ENCODE measurements at regions not wholly inside any gene's neighbourhood (a gene's known extent, or its start where the extent isn't known, plus 50 kb on each side); places are given as distances from the start of the nearest gene placed in this dataset.
A peak's percentile ranks its signal among the peaks of the same experiment; 100 is the strongest.

- Histone ChIP-seq H3K36me3 (ENCODE audit: control insufficient read depth in 4 of 4, insufficient read depth in 3 of 4, low read depth in 1 of 4, low read length in 3 of 4) (no peaks in the 10 kb centered on the region), H3K4me3 (ENCODE audit: low read depth in 1 of 3, low read length in 3 of 3) (no peak overlapping the region), H3K27me3 (ENCODE audit: control insufficient read depth in 4 of 4, insufficient read depth in 4 of 4, low read length in 3 of 4) (no peaks in the 10 kb centered on the region), H3K27ac (ENCODE audit: low read depth in 1 of 2, low read length in 2 of 2) (no peak overlapping the region), H3K9ac (ENCODE audit: low read depth in 1 of 2, low read length in 2 of 2) (no peak overlapping the region), H3K9me3 (ENCODE audit: control insufficient read depth in 4 of 4, low read length in 3 of 4) (no peaks in the 10 kb centered on the region), H3K4me1 (ENCODE audit: control insufficient read depth in 4 of 4, insufficient read depth in 4 of 4, low read length in 3 of 4) (peaks cover 0 to 8% (median 0%) of the 10 kb centered on the region in 4 donors)
- no peak for DNase-seq (ENCODE audit: low spot score)
- peak; percentile 23 for TF ChIP-seq CTCF (IDR thresholded peaks at IDR 0.05; ENCODE audit: low read depth, low read length, missing input control)
- TF ChIP-seq RAD21 (IDR thresholded peaks at IDR 0.05): peak; percentile 13 to 38
- no peak for TF ChIP-seq ZBTB33 (IDR thresholded peaks at IDR 0.05)
- 78% methylated on average over 3 of the region's 3 CpGs for WGBS
Observed at GRCh38 chr13:85896516-85897450, 97.6 kb upstream of the SLITRK6 start.

- no peak overlapping the region for H3K27ac ChIP-seq (ENCODE audit: low read depth in 1 of 2, low read length in 2 of 2)
- TF ChIP-seq ATF3 (IDR thresholded peaks at IDR 0.05) (no peak), TAF1 (conservative IDR thresholded peaks at IDR 0.05) (no peak), FOXA2 (IDR thresholded peaks at IDR 0.05) (no peak), RAD21 (IDR thresholded peaks at IDR 0.05) (no peak), FOXA1 (IDR thresholded peaks at IDR 0.05) (no peak), ZBTB33 (IDR thresholded peaks at IDR 0.05) (no peak), NR2F2 (IDR thresholded peaks at IDR 0.05) (no peak), HNF4G (IDR thresholded peaks at IDR 0.05) (no peak), RXRA (IDR thresholded peaks at IDR 0.05) (no peak), HNF4A (conservative IDR thresholded peaks at IDR 0.05) (no peak), YY1 (IDR thresholded peaks at IDR 0.05) (no peak)
- H3K9me3 ChIP-seq (ENCODE audit: control insufficient read depth in 4 of 4, low read length in 3 of 4): no peaks in the 10 kb centered on the region
- H3K36me3 ChIP-seq (ENCODE audit: control insufficient read depth in 4 of 4, insufficient read depth in 3 of 4, low read depth in 1 of 4, low read length in 3 of 4): no peaks in the 10 kb centered on the region
- H3K4me1 ChIP-seq (ENCODE audit: control insufficient read depth in 4 of 4, insufficient read depth in 4 of 4, low read length in 3 of 4): no peaks in the 10 kb centered on the region
- WGBS: 67% methylated on average over 1 of the region's 1 CpG
- H3K9ac ChIP-seq (ENCODE audit: low read depth in 1 of 2, low read length in 2 of 2): no peak overlapping the region
- H3K27me3 ChIP-seq (ENCODE audit: control insufficient read depth in 4 of 4, insufficient read depth in 4 of 4, low read length in 3 of 4): no peaks in the 10 kb centered on the region
- H3K4me3 ChIP-seq (ENCODE audit: low read depth in 1 of 3, low read length in 3 of 3): no peak overlapping the region
- no peak for DNase-seq (ENCODE audit: low spot score)
Observed at GRCh38 chr13:85887406-85887805, 88.2 kb upstream of the SLITRK6 start.

All from liver (tissue), 8 donors.